ENCODE measurements at regions not wholly inside any gene's neighbourhood (a gene's known extent, or its start where the extent isn't known, plus 50 kb on each side); places are given as distances from the start of the nearest gene placed in this dataset.

DNA sequence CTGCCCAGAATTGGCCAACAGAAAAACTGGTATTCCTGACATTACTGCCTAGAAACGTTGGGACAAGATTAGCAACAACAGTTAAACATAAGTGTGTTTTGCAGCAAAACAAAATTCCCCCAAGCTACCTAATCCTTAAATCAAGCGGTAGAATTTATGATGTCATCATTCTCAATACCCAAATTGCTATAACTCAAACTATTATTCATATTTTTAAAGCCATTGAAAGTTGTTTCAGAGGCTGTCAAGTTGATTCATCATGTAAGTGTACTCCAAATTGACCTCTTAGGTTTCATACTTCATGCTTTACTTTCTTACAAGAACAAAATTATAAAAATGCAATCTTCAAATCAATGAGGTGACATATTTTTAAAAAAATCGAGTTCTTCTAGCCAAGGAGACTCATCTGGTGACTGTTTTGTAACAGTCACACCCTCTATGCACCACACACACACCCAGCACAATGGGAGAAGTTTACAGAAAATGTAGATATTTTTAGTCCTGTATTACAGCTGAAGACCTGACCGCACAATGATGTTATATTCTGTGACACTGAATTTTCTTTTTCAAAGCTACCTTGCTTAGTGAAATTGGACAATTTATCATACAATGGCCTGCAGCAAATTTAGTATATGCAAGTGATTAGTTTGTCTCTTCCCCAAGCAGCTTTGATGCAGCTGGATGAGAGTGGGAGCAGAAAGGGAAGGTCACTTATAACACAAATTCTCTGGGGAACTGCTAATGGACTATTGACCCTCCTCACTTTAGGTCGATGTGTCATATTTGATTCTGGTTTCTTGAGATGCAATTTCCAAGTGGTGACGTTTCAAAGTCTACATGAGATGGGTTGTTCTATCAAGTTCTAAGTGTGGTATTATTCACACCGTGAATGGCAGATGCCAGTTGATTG, 345.3 kb upstream of the OBI1 start:
- TF ChIP-seq, protein P1, sequence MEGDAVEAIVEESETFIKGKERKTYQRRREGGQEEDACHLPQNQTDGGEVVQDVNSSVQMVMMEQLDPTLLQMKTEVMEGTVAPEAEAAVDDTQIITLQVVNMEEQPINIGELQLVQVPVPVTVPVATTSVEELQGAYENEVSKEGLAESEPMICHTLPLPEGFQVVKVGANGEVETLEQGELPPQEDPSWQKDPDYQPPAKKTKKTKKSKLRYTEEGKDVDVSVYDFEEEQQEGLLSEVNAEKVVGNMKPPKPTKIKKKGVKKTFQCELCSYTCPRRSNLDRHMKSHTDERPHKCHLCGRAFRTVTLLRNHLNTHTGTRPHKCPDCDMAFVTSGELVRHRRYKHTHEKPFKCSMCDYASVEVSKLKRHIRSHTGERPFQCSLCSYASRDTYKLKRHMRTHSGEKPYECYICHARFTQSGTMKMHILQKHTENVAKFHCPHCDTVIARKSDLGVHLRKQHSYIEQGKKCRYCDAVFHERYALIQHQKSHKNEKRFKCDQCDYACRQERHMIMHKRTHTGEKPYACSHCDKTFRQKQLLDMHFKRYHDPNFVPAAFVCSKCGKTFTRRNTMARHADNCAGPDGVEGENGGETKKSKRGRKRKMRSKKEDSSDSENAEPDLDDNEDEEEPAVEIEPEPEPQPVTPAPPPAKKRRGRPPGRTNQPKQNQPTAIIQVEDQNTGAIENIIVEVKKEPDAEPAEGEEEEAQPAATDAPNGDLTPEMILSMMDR (IDR thresholded peaks at IDR 0.05), result no peak
- TF ChIP-seq EZH2 (IDR thresholded peaks at IDR 0.05; ENCODE audit: borderline replicate concordance, insufficient read depth, low read depth, low read length, poor library complexity, severe bottlenecking), result no peak
